Astrocyte (in vitro differentiated cells and primary cell): ENCODE measurements at regions not wholly inside any gene's neighbourhood (a gene's known extent, or its start where the extent isn't known, plus 50 kb on each side); places are given as distances from the start of the nearest gene placed in this dataset.

Source experiments
- CTCF ChIP-seq: IDR thresholded peaks from 2 replicates; pipeline ENCODE4 v1.5.1; 2011; ENCODE audit warnings: low read depth, mild to moderate bottlenecking, inconsistent platforms, low read length, moderate library complexity; ENCODE audit not compliant: insufficient read depth
- EZH2 ChIP-seq: IDR thresholded peaks from 2 replicates; pipeline ENCODE4 v1.6.1; 2012; ENCODE audit warnings: mild to moderate bottlenecking, low read length, inconsistent platforms; ENCODE audit not compliant: insufficient read depth

GRCh38 chr5:121695307-121695706, 156.4 kb upstream of the FTMT start:
- TF ChIP-seq CTCF (no peak), EZH2 (no peak)
